IPS-15b (cell line): ENCODE measurements at regions not wholly inside any gene's neighbourhood (a gene's known extent, or its start where the extent isn't known, plus 50 kb on each side); places are given as distances from the start of the nearest gene placed in this dataset.

ENCODE experiments used
- H3K27me3 ChIP-seq: one replicate; pipeline ENCODE4 v1.6.1; 2013; ENCODE audit warnings: low read length; ENCODE audit not compliant: control insufficient read depth, insufficient read depth
- H3K36me3 ChIP-seq: one replicate; pipeline ENCODE4 v1.6.1; 2013; ENCODE audit warnings: low read length; ENCODE audit not compliant: control insufficient read depth, insufficient read depth
- H3K4me1 ChIP-seq: one replicate; pipeline ENCODE4 v1.6.1; 2013; ENCODE audit warnings: mild to moderate bottlenecking, low read length; ENCODE audit not compliant: control insufficient read depth, insufficient read depth
- H3K4me3 ChIP-seq: one replicate; pipeline ENCODE4 v1.5.1; 2013; ENCODE audit warnings: low read depth, low read length
- H3K9ac ChIP-seq: one replicate; pipeline ENCODE4 v1.6.1; 2013; ENCODE audit warnings: low read depth, mild to moderate bottlenecking, low read length
- H3K9me3 ChIP-seq: one replicate; pipeline ENCODE4 v1.6.1; 2013; ENCODE audit warnings: mild to moderate bottlenecking, low read length; ENCODE audit not compliant: control insufficient read depth, insufficient read depth

GRCh38 chr12:107339487-107339886, 246.1 kb upstream of the CRY1 start:
- H3K36me3 ChIP-seq, result no peaks in the 10 kb centered on the region
- no peaks in the 10 kb centered on the region for H3K4me1 ChIP-seq
- no peaks in the 10 kb centered on the region for H3K9me3 ChIP-seq
- no peak overlapping the region for H3K9ac ChIP-seq
- H3K27me3 ChIP-seq, result no peaks in the 10 kb centered on the region
- H3K4me3 ChIP-seq, result no peak overlapping the region

GRCh38 chr12:107339932-107340331, 246.6 kb upstream of the CRY1 start:
- no peaks in the 10 kb centered on the region for H3K9me3 ChIP-seq

GRCh38 chr12:107340898-107341297, 247.5 kb upstream of the CRY1 start:
- Histone ChIP-seq H3K9me3 (no peaks in the 10 kb centered on the region), H3K9ac (no peak overlapping the region), H3K4me1 (no peaks in the 10 kb centered on the region), H3K27me3 (no peaks in the 10 kb centered on the region), H3K36me3 (no peaks in the 10 kb centered on the region), H3K4me3 (no peak overlapping the region)

More at GRCh38 chr12:107339932-107340331, 246.6 kb upstream of the CRY1 start:
- Histone ChIP-seq H3K4me1 (no peaks in the 10 kb centered on the region), H3K9ac (no peak overlapping the region), H3K27me3 (no peaks in the 10 kb centered on the region), H3K36me3 (no peaks in the 10 kb centered on the region), H3K4me3 (no peak overlapping the region)

- H3K4me1 ChIP-seq, result no peaks in the 10 kb centered on the region
- H3K27me3 ChIP-seq, result no peaks in the 10 kb centered on the region
- H3K9ac ChIP-seq, result no peak overlapping the region
- H3K9me3 ChIP-seq, result no peaks in the 10 kb centered on the region
- no peak overlapping the region for H3K4me3 ChIP-seq
- no peaks in the 10 kb centered on the region for H3K36me3 ChIP-seq
Measured at GRCh38 chr12:107344035-107344808, 250.9 kb upstream of the CRY1 start.

- Histone ChIP-seq H3K4me3 (no peak overlapping the region), H3K27me3 (no peaks in the 10 kb centered on the region), H3K4me1 (no peaks in the 10 kb centered on the region), H3K9me3 (no peaks in the 10 kb centered on the region), H3K9ac (no peak overlapping the region), H3K36me3 (no peaks in the 10 kb centered on the region)
Measured at GRCh38 chr12:107347261-107347660, 253.9 kb upstream of the CRY1 start.

- H3K9me3 ChIP-seq, result no peaks in the 10 kb centered on the region
- H3K4me1 ChIP-seq, result no peaks in the 10 kb centered on the region
- no peaks in the 10 kb centered on the region for H3K36me3 ChIP-seq
- H3K27me3 ChIP-seq, result no peaks in the 10 kb centered on the region
- H3K4me3 ChIP-seq, result no peak overlapping the region
- H3K9ac ChIP-seq, result no peak overlapping the region
Measured at GRCh38 chr12:107349008-107349747, 255.8 kb upstream of the CRY1 start.

- H3K36me3 ChIP-seq, result no peaks in the 10 kb centered on the region
- H3K9ac ChIP-seq, result no peak overlapping the region
- H3K9me3 ChIP-seq, result no peaks in the 10 kb centered on the region
- H3K4me1 ChIP-seq, result no peaks in the 10 kb centered on the region
- no peak overlapping the region for H3K4me3 ChIP-seq
- H3K27me3 ChIP-seq, result no peaks in the 10 kb centered on the region
Measured at GRCh38 chr12:107349839-107350238, 256.5 kb upstream of the CRY1 start.

GRCh38 chr12:107351109-107351508, 257.8 kb upstream of the CRY1 start:
- H3K27me3 ChIP-seq, result no peaks in the 10 kb centered on the region
- no peaks in the 10 kb centered on the region for H3K4me1 ChIP-seq

GRCh38 chr12:107351713-107352112, 258.4 kb upstream of the CRY1 start:
- no peak overlapping the region for H3K4me3 ChIP-seq
- no peak overlapping the region for H3K9ac ChIP-seq
- no peaks in the 10 kb centered on the region for H3K4me1 ChIP-seq
- H3K36me3 ChIP-seq, result no peaks in the 10 kb centered on the region
- H3K27me3 ChIP-seq, result no peaks in the 10 kb centered on the region
- H3K9me3 ChIP-seq, result no peaks in the 10 kb centered on the region

More at GRCh38 chr12:107351109-107351508, 257.8 kb upstream of the CRY1 start:
- Histone ChIP-seq H3K9ac (no peak overlapping the region), H3K9me3 (no peaks in the 10 kb centered on the region), H3K4me3 (no peak overlapping the region), H3K36me3 (no peaks in the 10 kb centered on the region)

GRCh38 chr12:107352347-107353081, 259.2 kb upstream of the CRY1 start:
- H3K27me3 ChIP-seq, result no peaks in the 10 kb centered on the region
- H3K9me3 ChIP-seq, result no peaks in the 10 kb centered on the region
- no peak overlapping the region for H3K4me3 ChIP-seq
- H3K9ac ChIP-seq, result no peak overlapping the region
- no peaks in the 10 kb centered on the region for H3K4me1 ChIP-seq
- H3K36me3 ChIP-seq, result no peaks in the 10 kb centered on the region

GRCh38 chr12:107353312-107353711, 260.0 kb upstream of the CRY1 start:
- no peak overlapping the region for H3K4me3 ChIP-seq
- H3K9ac ChIP-seq, result no peak overlapping the region
- H3K27me3 ChIP-seq, result no peaks in the 10 kb centered on the region
- H3K4me1 ChIP-seq, result no peaks in the 10 kb centered on the region
- no peaks in the 10 kb centered on the region for H3K9me3 ChIP-seq
- no peaks in the 10 kb centered on the region for H3K36me3 ChIP-seq
